GM20431 (cell line): ENCODE measurements at regions not wholly inside any gene's neighbourhood (a gene's known extent, or its start where the extent isn't known, plus 50 kb on each side); places are given as distances from the start of the nearest gene placed in this dataset.

Experiments
- in situ Hi-C: fragments of 300-500 bp; cut with MseI, MboI; formaldehyde crosslinking; loops from one replicate; pipeline ENCODE4 v1.15.0; 2020; ENCODE audit warnings: low sequenced_read_pairs; ENCODE audit not compliant: unreplicated experiment

DNA sequence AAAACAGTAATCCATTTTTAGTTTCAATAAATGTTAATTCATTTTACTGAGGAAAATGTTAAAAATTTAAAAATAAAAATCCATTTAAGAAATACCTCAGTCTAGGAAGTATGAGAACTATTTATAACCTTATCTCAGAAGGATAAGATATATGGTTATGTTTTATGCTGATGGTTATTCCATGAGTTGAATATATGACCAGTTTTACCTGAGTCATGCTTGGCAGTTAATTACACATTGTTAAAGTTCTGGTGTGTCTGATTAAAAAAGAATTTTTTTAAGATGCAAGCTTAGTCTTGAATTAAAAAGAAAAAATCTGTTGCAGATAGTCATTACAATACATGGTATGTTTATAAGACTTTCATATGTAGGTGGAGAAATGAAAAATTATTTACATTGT is 191.7 kb downstream of the ARL4A start:
- in situ Hi-C loops, result no loop called here

GRCh38 chr7:12881712-12882111 is 194.3 kb downstream of the ARL4A start:
- in situ Hi-C loops, result no loop called here

DNA sequence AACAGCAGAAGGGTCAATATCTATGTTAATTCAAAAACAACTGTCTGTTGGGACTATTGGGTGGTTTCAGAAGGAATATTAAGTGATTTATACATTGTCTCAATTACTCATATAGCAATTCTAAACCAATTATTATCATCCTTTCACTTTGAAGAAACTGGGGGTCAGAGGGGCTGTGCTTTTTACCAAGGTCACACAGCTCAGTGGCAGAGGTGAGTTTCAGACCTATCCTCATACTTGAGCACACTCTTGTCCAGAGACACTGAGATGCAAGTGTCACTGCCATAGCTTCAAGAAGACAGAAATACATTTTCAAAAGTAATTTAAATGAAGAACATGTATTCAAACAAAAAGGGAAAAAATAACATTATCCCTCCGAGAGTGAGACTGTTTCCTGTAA is 195.3 kb downstream of the ARL4A start:
- in situ Hi-C loops, result no loop called here

GRCh38 chr7:12884033-12884432 is 196.6 kb downstream of the ARL4A start:
- in situ Hi-C loops, result no loop called here

- in situ Hi-C loops, result no loop called here
Measured at GRCh38 chr7:12884856-12885440, 197.5 kb downstream of the ARL4A start.

- in situ Hi-C loops, result no loop called here
Measured at GRCh38 chr7:12888717-12889116, 201.3 kb downstream of the ARL4A start.

GRCh38 chr7:12889391-12889790 is 202.0 kb downstream of the ARL4A start:
- in situ Hi-C loops, result no loop called here

DNA sequence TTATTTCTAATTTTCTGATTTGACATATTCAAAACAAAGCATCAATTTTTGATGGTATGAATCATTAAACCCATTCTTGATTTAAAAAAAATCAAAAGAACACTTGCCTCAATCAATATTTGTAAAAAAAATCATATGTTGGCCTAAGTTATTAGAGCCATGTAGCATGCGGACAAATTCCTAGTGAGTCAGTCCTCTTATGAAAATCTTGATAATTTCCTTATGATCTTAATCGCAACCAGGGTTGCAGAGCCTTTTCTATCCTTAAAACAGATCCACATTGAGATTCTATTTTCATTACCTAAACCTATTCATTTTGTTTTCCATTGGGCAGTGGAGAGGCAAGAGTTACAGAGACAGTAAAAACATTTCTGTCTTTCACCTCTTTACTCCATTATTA is 203.2 kb downstream of the ARL4A start:
- in situ Hi-C loops, result no loop called here

GRCh38 chr7:12893292-12893691 is 205.9 kb downstream of the ARL4A start:
- in situ Hi-C loops, result no loop called here

- in situ Hi-C loops, result no loop called here
Measured at GRCh38 chr7:12895296-12895695, 207.9 kb downstream of the ARL4A start.

DNA sequence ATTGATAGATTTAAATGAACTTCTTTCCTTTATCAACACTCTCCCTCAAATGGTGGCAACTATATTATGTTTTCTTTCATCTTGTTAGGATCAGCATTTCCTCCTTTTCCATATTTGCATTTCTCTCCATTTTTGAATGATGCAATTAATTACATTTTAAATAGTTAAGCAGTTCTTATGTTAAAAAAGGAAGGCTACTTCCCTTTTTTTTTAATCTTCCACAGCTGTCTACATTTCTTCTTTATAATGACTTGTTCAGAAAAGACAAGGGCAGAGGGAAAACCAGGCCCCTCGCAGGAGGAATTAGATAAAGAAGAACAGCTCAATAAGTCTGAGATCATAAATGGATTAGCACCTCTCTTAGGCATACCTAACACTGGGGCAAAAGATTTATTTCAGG is 208.9 kb downstream of the ARL4A start:
- in situ Hi-C loops, result no loop called here

GRCh38 chr7:12898004-12898403 is 210.6 kb downstream of the ARL4A start:
- in situ Hi-C loops, result no loop called here

DNA sequence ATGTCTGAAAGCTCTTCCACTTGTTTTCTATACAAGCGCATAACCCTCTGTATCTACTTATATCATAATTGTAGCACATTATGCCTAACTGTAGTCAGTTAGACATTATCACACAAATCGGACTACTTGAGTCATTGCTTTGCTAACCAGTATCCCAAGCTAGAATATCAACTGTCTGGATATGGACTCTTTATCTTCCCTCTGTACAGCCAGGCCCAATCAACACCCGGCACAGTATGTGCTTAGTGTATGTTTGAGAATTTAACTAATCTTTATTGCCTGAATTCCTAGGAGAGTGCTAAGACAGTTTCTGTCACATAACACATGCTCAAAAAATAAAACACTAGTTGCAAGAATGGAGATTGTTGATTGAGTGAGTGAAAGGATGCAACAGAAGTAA is 211.2 kb downstream of the ARL4A start:
- in situ Hi-C loops, result no loop called here

GRCh38 chr7:12905671-12906070 is 218.2 kb downstream of the ARL4A start:
- in situ Hi-C loops, result no loop called here

DNA sequence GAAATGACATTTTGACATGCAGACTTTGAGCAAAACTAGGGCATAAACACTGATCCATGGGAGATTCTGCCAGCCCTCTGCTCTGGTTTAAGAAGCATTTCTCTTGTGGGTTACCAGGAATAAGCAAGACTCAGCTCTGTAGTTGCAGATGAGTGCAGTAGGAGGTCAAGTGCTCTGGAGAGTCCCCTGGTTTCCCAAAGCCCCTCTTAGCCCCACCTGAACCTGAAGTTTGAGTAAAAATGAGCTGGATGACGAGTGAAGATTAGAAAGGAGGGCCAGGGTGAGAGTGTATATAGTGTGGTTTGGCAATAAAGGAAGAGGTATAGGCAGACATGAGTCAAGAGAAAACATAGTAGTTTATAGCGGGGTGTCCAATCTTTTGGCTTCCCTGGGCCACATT is 220.3 kb downstream of the ARL4A start:
- in situ Hi-C loops, result no loop called here

DNA sequence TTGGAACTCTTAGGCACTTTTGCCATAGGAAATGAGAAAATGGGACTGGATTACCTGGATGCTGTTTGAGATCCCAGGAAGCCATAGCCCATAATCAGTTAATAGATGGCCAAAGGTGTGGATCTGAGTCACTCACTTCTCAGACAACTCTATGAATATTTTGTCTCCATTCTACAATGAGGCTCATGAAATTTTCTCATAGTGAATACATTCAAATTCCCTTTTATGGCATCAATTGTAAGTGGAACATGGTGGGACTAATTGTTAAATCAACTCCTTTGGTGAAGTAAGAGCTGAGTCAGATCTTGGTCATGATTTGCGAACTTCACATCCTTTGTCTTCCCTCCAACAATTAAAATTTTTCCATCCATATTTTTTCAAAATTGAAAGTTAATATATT is 222.1 kb downstream of the ARL4A start:
- in situ Hi-C loops, result no loop called here

DNA sequence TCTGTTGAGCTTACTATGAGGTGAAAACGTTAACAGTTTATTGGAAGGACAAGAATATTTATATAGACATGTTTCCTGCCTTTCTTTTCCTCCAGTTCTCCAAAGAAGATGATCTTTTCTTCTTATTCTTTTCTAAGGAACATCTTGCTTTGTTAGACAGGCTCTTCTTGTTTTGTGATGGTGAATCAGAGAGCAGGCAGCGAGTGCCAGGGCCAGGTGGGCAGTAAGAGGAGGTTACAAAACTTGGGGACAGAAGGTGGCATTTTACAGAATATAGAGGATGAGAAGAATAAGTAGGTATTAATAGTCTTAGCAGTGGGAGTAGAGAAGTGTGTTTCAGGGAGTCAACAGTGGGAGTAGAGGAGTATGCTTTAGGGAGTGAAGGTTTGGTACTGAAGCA is 223.6 kb downstream of the ARL4A start:
- in situ Hi-C loops, result no loop called here

- in situ Hi-C loops, result no loop called here
Measured at GRCh38 chr7:12913002-12913401, 225.6 kb downstream of the ARL4A start.

- in situ Hi-C loops, result no loop called here
Measured at GRCh38 chr7:12917801-12918200, 230.4 kb downstream of the ARL4A start.

- in situ Hi-C loops, result no loop called here
Measured at GRCh38 chr7:12921751-12922345, 234.4 kb downstream of the ARL4A start.

DNA sequence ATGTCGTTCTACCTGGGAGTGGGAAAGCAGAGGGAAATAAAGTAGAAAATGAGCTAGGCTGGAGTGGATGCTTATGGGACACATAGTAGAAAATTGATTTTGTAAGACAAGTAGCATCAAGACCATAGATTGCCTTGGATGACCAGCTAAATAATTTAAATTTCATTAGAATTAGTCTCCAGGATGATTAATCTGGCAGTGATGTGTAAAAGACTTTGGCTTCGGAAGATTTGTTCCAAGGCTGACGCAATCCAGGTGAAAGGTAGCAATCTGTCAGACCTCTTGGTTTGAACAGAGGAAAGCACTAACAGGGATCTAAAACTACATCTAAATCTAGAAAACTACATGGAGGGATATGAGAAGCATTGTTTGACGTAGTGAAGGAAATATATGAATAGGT is 236.5 kb downstream of the ARL4A start:
- in situ Hi-C loops, result no loop called here

- in situ Hi-C loops, result no loop called here
Measured at GRCh38 chr7:12926206-12926605, 238.8 kb downstream of the ARL4A start.
